ENCODE measurements at regions not wholly inside any gene's neighbourhood (a gene's known extent, or its start where the extent isn't known, plus 50 kb on each side); places are given as distances from the start of the nearest gene placed in this dataset.

DNA sequence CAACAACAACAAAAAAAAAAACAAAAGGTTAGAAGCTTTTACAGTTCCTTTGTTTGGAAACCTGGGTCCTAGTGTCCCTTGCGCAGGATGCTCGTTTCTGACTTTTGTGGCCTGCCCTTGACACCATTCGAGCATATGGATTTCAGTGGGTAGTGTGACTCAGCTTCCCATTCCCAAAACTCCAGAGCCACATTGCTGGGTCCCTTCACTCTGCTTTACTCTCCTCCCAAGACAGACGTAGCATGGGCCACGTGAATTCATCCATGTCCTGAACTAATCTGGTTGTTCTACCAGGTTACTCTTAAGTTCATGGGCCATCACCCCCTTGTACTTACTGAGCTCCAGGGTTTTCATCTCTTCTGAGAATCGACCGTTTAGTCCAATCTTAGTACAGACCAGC lies 68.0 kb upstream of the MAX start:
- peak overlapping the region; percentile 83 for H3K4me2 ChIP-seq (ENCODE audit: control insufficient read depth, extremely low read depth, insufficient read depth, low read depth, low read length)
- TF ChIP-seq, protein P1, sequence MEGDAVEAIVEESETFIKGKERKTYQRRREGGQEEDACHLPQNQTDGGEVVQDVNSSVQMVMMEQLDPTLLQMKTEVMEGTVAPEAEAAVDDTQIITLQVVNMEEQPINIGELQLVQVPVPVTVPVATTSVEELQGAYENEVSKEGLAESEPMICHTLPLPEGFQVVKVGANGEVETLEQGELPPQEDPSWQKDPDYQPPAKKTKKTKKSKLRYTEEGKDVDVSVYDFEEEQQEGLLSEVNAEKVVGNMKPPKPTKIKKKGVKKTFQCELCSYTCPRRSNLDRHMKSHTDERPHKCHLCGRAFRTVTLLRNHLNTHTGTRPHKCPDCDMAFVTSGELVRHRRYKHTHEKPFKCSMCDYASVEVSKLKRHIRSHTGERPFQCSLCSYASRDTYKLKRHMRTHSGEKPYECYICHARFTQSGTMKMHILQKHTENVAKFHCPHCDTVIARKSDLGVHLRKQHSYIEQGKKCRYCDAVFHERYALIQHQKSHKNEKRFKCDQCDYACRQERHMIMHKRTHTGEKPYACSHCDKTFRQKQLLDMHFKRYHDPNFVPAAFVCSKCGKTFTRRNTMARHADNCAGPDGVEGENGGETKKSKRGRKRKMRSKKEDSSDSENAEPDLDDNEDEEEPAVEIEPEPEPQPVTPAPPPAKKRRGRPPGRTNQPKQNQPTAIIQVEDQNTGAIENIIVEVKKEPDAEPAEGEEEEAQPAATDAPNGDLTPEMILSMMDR (optimal IDR thresholded peaks at IDR 0.05 in 1 of 3, IDR thresholded peaks at IDR 0.05 in 1 of 3, conservative IDR thresholded peaks at IDR 0.05 in 1 of 3; ENCODE audit: extremely low read depth in 1 of 3, insufficient read depth in 2 of 3, low read length in 3 of 3): no peak
- no peak for TF ChIP-seq EZH2 (IDR thresholded peaks at IDR 0.05; ENCODE audit: low read length)
- no peaks in the 10 kb centered on the region for H4K20me1 ChIP-seq (ENCODE audit: control insufficient read depth, extremely low read depth, insufficient read depth, low read length)
- dilution Hi-C loops (cut with MboI; ENCODE audit: extremely low pct_ligation_motif_present, low sequenced_read_pairs): no loop called here
- FAIRE-seq (no peak), DNase-seq (ENCODE audit: low read depth, low spot score) (no peak)
- H3K27ac ChIP-seq (ENCODE audit: control insufficient read depth, insufficient read depth, low read length): no peak overlapping the region
- no peak overlapping the region for H3K9ac ChIP-seq (ENCODE audit: control insufficient read depth, extremely low read depth, insufficient read depth, low read length)
- peaks cover 2% of the 10 kb centered on the region for H3K27me3 ChIP-seq (ENCODE audit: control insufficient read depth, extremely low read depth, insufficient read depth, low read length)
- H3K4me3 ChIP-seq (ENCODE audit: control insufficient read depth in 2 of 3, extremely low read depth in 1 of 3, insufficient read depth in 2 of 3, low read depth in 1 of 3, low read length in 3 of 3): no peak overlapping the region
- H2AFZ ChIP-seq (ENCODE audit: control insufficient read depth, low read length): no peak overlapping the region
- H3K4me1 ChIP-seq (ENCODE audit: control insufficient read depth, extremely low read depth, insufficient read depth, low read length): peaks cover 3% of the 10 kb centered on the region
- no peaks in the 10 kb centered on the region for H3K9me1 ChIP-seq (ENCODE audit: control insufficient read depth, extremely low read depth, insufficient read depth, low read length)
- no peaks in the 10 kb centered on the region for H3K79me2 ChIP-seq (ENCODE audit: control insufficient read depth, insufficient read depth, low read length)
- H3K36me3 ChIP-seq (ENCODE audit: control insufficient read depth in 2 of 2, extremely low read depth in 1 of 2, insufficient read depth in 2 of 2, low read length in 2 of 2): no peaks in the 10 kb centered on the region
- H3K9me3 ChIP-seq (ENCODE audit: control insufficient read depth, low read depth, low read length): no peaks in the 10 kb centered on the region

DNA sequence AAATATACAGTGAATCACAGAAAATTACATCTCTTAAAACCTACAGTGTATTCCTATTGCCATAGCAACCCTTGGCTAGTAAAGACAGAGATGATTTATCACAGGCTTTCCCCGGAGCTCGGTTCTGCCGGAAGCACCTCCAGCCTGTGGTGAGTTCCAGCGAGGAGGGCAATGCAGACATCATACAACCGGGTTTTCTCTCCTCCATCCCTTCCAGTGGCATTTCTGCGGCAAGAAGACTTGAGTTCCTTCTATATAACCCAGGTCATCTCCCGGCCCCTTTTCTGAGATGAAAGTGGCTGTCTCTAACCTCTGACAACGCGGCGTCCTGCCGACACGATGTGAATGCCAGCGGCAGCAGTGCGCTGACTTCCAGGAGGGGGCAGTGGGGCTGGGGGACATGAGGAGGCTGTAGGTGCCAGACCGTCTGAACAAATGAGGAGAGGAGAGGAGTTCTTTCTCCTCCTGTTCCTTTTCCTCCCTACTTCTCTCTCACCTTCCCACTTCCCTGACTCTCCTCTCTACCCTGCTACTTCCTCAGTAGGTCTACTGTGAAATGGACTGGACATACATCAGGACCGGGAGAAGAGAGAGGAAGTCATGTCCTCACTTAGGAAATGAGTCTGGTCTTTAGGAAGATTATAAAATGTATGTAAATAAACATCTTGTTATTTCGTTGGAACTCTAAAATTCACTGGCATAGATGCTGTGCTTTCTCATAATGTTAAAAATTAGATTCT lies 68.6 kb upstream of the MAX start:
- dilution Hi-C loops (cut with MboI; ENCODE audit: extremely low pct_ligation_motif_present, low sequenced_read_pairs): no loop called here

More for the DNA sequence above, 68.6 kb upstream of the MAX start:
- no peak for DNase-seq (ENCODE audit: low read depth, low spot score)
- Histone ChIP-seq H4K20me1 (ENCODE audit: control insufficient read depth, extremely low read depth, insufficient read depth, low read length) (no peaks in the 10 kb centered on the region), H2AFZ (ENCODE audit: control insufficient read depth, low read length) (peak overlapping the region; percentile 91), H3K27me3 (ENCODE audit: control insufficient read depth, extremely low read depth, insufficient read depth, low read length) (peaks cover 2% of the 10 kb centered on the region), H3K4me2 (ENCODE audit: control insufficient read depth, extremely low read depth, insufficient read depth, low read depth, low read length) (peak overlapping the region; percentile 83), H3K4me1 (ENCODE audit: control insufficient read depth, extremely low read depth, insufficient read depth, low read length) (peaks cover 3% of the 10 kb centered on the region), H3K79me2 (ENCODE audit: control insufficient read depth, insufficient read depth, low read length) (no peaks in the 10 kb centered on the region), H3K9me1 (ENCODE audit: control insufficient read depth, extremely low read depth, insufficient read depth, low read length) (no peaks in the 10 kb centered on the region), H3K27ac (ENCODE audit: control insufficient read depth, insufficient read depth, low read length) (no peak overlapping the region), H3K36me3 (ENCODE audit: control insufficient read depth in 2 of 2, extremely low read depth in 1 of 2, insufficient read depth in 2 of 2, low read length in 2 of 2) (no peaks in the 10 kb centered on the region), H3K4me3 (ENCODE audit: control insufficient read depth in 2 of 3, extremely low read depth in 1 of 3, insufficient read depth in 2 of 3, low read depth in 1 of 3, low read length in 3 of 3) (peak overlapping the region; percentile 4 to 29 (median 28)), H3K9ac (ENCODE audit: control insufficient read depth, extremely low read depth, insufficient read depth, low read length) (peak overlapping the region; percentile 46), H3K9me3 (ENCODE audit: control insufficient read depth, low read depth, low read length) (no peaks in the 10 kb centered on the region)
- TF ChIP-seq, protein P1 (optimal IDR thresholded peaks at IDR 0.05 in 1 of 3, IDR thresholded peaks at IDR 0.05 in 1 of 3, conservative IDR thresholded peaks at IDR 0.05 in 1 of 3; ENCODE audit: extremely low read depth in 1 of 3, insufficient read depth in 2 of 3, low read length in 3 of 3): peak; percentile 33 to 51 (median 39)
- TF ChIP-seq EZH2 (IDR thresholded peaks at IDR 0.05; ENCODE audit: low read length): no peak
- FAIRE-seq: no peak

All from keratinocyte (primary cell).